ENCODE measurements at regions not wholly inside any gene's neighbourhood (a gene's known extent, or its start where the extent isn't known, plus 50 kb on each side); places are given as distances from the start of the nearest gene placed in this dataset.

DNA sequence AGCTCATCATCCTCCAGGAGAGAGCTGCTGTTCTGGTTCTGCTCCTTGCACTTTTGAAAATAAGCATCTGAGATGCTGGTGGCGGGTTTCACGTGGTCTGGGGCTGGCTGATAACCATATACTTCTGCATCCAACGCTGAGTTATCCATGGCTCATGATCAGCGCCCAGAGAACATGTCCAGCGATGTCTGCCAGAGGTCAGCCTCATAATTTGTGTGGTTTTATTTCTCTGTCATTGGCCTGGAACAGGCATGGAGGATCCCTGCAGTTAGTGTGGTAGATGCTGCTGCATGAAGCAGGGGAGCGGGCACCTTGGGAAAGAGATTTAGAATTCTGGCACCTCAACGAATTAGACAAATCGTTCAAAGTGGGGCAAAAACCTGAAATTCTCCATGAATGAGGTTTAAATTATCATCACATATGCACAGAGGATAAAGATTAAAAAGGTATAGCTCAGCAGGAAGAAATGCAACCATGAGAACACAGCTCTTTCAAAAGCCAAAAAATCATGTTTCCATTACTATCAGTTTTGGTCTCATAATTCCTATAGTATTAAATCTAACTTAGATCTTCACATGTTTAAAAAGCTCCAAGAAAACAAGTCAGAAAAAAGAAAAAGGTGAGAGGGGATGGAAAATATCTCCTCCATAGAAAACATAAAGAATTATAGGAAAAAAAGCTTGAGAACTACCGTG, 157.2 kb downstream of the SOD2 start:
- CTCF ChIA-PET = no interaction called here
- no peak for DNase-seq (ENCODE audit: low read depth, low spot score)
- POLR2A ChIA-PET = no interaction called here
- no peak for TF ChIP-seq CTCF (IDR thresholded peaks at IDR 0.05; ENCODE audit: insufficient read depth, low read length, missing control alignments)
- no peak overlapping the region for H3K4me3 ChIP-seq (ENCODE audit: low read depth, low read length)

GRCh38 chr6:159533568-159533967, 159.5 kb downstream of the SOD2 start:
- DNase-seq (ENCODE audit: low read depth, low spot score) = no peak
- TF ChIP-seq CTCF (IDR thresholded peaks at IDR 0.05; ENCODE audit: insufficient read depth, low read length, missing control alignments) = no peak
- no peak overlapping the region for H3K4me3 ChIP-seq (ENCODE audit: low read depth, low read length)
- ChIA-PET POLR2A (no interaction called here), CTCF (no interaction called here)

GRCh38 chr6:159533016-159533415, 160.0 kb downstream of the SOD2 start:
- DNase-seq (ENCODE audit: low read depth, low spot score) = no peak
- no peak for TF ChIP-seq CTCF (IDR thresholded peaks at IDR 0.05; ENCODE audit: insufficient read depth, low read length, missing control alignments)
- POLR2A ChIA-PET = no interaction called here
- H3K4me3 ChIP-seq (ENCODE audit: low read depth, low read length) = no peak overlapping the region
- CTCF ChIA-PET = no interaction called here

DNA sequence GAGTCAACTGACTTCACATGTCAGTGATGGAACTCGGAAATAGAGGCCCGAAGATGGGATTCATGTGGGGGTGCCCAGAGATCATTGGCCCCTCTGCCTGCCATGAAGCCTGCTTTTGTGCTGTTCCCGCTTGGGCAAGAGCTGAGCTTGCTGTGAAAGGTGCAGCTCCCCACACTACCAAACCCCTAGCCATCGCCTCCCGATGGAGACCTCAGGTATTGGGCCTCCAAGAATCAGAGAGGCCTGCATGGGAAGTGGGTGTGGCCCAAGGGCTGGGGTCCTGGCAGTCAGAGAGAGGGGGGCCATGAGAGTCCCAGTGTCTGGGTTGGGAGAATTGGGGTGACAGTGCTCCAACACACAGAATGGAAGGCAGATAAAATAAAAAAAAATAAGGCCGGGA, 160.9 kb downstream of the SOD2 start:
- CTCF ChIA-PET = interaction anchor here (1.2 kb wide), 1 partner anchor 123 kb away, joined by 3 read pairs; no protein-coding TSS in a partner anchor
- no peak for DNase-seq (ENCODE audit: low read depth, low spot score)
- no peak overlapping the region for H3K4me3 ChIP-seq (ENCODE audit: low read depth, low read length)
- no peak for TF ChIP-seq CTCF (IDR thresholded peaks at IDR 0.05; ENCODE audit: insufficient read depth, low read length, missing control alignments)
- POLR2A ChIA-PET = no interaction called here

DNA sequence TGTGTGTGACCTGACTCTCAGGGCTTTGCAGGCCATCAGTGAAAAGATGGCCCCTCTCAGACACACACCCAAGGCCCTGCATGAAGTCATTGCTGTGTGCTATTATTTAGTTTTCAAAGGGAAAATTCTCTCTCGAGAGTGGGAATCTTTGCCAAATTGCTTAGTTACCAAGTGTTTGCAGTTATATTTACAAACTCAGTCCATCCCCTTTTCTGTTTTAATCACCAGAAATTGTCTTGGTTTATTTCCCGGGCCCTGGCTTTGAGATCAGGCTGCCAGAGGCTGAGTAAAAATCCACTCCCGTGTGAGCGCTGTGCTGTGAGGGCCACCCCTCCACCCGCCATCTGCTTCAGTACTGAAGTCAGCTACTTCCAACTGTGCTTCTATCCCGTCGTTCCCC, 163.1 kb downstream of the SOD2 start:
- H3K4me3 ChIP-seq (ENCODE audit: low read depth, low read length) = no peak overlapping the region
- no peak for TF ChIP-seq CTCF (IDR thresholded peaks at IDR 0.05; ENCODE audit: insufficient read depth, low read length, missing control alignments)
- no peak for DNase-seq (ENCODE audit: low read depth, low spot score)
- ChIA-PET CTCF (no interaction called here), POLR2A (no interaction called here)

GRCh38 chr6:159527351-159527750, 165.7 kb downstream of the SOD2 start:
- TF ChIP-seq CTCF (IDR thresholded peaks at IDR 0.05; ENCODE audit: insufficient read depth, low read length, missing control alignments) = no peak
- DNase-seq (ENCODE audit: low read depth, low spot score) = no peak
- CTCF ChIA-PET = no interaction called here
- H3K4me3 ChIP-seq (ENCODE audit: low read depth, low read length) = no peak overlapping the region
- POLR2A ChIA-PET = no interaction called here
